ENCODE measurements at regions not wholly inside any gene's neighbourhood (a gene's known extent, or its start where the extent isn't known, plus 50 kb on each side); places are given as distances from the start of the nearest gene placed in this dataset.
A peak's percentile ranks its signal among the peaks of the same experiment; 100 is the strongest.

DNA sequence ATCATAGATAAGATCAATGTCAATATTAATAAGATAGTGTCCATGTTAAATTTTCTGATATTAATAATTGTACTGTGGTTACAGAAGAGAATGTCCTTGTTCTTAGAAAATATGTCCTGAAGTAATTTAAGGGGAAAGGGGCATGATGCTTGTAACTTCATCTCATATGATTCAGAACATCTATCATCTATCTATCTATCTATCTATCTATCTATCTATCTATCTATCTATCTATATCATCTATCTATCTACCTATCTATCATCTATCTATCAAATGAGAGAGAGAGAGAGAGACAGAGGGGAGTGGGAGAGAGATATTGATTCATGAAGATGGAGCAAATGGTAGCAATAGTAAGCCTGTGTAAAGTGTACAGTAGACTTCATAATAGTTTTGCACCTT, 124.8 kb upstream of the FAT1 start:
- TF ChIP-seq Cebpa-rat (IDR thresholded peaks at IDR 0.05): no peak
- H4K20me1 ChIP-seq: no peaks in the 10 kb centered on the region
- no peaks in the 10 kb centered on the region for H3K36me3 ChIP-seq
- no peak overlapping the region for H3K4me2 ChIP-seq
- no peak overlapping the region for H3K9ac ChIP-seq
- H3K4me1 ChIP-seq: peaks cover 24 to 60% (median 26%) of the 10 kb centered on the region in 10 experiments
- H3K27me3 ChIP-seq: no peaks in the 10 kb centered on the region
- H3K27ac ChIP-seq: no peak overlapping the region
- no peak overlapping the region for H3K4me3 ChIP-seq
- peaks cover 0 to 25% (median 21%) of the 10 kb centered on the region in 11 experiments; a peak in 19 of 22 replicates for H3K9me3 ChIP-seq (replicated peaks in 1 of 11)

DNA sequence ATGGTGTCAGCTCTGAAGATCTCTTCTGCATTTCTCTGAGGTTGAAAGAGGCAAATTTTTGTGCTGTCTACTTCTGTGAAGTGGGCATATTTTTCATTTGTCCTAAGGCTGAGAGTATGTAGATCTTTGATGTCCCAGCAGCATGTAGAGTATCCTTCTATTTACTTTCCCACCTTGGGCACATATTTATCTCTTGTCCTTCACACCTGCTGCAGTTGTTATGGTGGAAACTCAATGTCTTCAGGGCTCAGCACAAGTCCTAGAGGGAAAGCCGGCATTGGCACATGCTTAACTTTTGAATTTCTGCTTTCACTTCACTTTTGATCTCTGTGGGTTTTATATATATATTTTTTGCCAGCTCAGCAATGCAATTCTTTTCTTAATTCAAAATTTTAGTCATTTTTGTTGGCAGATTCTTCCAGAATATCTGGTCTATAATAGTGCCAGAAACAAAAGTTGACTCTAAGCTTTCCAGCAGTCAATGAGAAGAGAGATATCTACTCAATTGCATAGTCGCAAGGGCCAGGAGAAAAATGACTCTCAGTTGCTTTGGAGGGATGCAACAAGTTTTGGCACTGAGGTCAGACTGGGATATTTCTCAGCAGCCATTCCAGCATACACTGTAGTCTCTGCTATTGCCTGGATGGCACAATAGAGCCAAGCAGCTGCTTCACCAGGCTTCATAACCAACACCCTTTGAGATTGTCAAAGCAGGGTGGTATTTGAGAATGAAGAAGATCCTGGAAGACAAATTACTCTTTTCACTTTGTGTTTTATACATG, 127.8 kb upstream of the FAT1 start:
- Histone ChIP-seq H3K4me2 (peak overlapping the region in 1 of 11 experiments; percentile 52; a peak in 1 of 22 replicates), H3K27ac (no peak overlapping the region), H3K9ac (no peak overlapping the region), H4K20me1 (no peaks in the 10 kb centered on the region), H3K9me3 (replicated peaks in 1 of 11) (peaks cover 0 to 25% (median 21%) of the 10 kb centered on the region in 11 experiments; a peak in 19 of 22 replicates), H3K4me1 (peaks cover 0 to 31% (median 0%) of the 10 kb centered on the region in 10 experiments; a peak in 5 of 20 replicates), H3K4me3 (no peak overlapping the region), H3K36me3 (no peaks in the 10 kb centered on the region), H3K27me3 (no peaks in the 10 kb centered on the region)
- TF ChIP-seq Cebpa-rat (IDR thresholded peaks at IDR 0.05): no peak

DNA sequence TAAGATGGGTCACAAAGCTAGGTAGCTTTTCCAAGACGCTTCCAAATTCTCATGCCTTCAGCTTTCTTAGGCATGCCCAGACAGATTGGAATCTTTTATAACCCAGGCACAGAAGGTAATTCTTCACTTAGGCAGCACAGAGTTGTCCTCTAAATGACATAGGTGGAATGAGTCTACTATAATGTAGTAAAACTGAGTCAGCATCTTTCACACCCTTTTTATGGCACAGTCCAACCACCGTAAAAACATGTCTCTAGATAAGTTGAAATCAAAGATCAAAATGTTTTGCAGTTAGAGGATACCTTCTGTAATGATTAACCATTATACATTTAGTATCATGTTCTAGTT, 128.4 kb upstream of the FAT1 start:
- peak overlapping the region in 1 of 11 experiments; percentile 52; a peak in 1 of 22 replicates for H3K4me2 ChIP-seq
- H4K20me1 ChIP-seq: no peaks in the 10 kb centered on the region
- no peak for TF ChIP-seq Cebpa-rat (IDR thresholded peaks at IDR 0.05)
- peaks cover 0 to 25% (median 21%) of the 10 kb centered on the region in 11 experiments; a peak in 19 of 22 replicates for H3K9me3 ChIP-seq (replicated peaks in 1 of 11)
- H3K4me3 ChIP-seq: no peak overlapping the region
- H3K36me3 ChIP-seq: no peaks in the 10 kb centered on the region
- no peak overlapping the region for H3K27ac ChIP-seq
- H3K9ac ChIP-seq: no peak overlapping the region
- H3K4me1 ChIP-seq: peaks cover 0 to 26% (median 0%) of the 10 kb centered on the region in 10 experiments; a peak in 3 of 20 replicates
- H3K27me3 ChIP-seq: no peaks in the 10 kb centered on the region

DNA sequence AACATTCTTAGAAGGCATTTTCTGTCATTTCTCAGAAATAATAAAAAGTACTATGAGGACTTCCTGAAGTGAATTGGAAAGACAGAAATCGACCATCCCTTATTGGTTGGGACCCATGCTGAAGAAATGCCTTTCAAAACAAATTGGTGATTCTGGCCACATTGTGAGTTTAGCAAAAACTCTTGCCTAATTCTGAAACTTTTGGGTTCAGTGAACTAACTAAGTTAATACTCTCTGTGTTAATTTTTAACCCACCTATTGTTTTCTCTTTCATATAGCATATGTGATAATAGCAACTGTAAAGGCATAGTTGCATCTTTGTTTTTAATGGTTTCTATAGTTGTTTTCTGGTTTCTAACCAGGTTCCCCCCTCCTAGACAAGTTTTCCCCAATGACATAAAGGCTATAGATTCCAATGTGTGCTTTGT, 129.3 kb upstream of the FAT1 start:
- TF ChIP-seq Cebpa-rat (IDR thresholded peaks at IDR 0.05): no peak
- no peaks in the 10 kb centered on the region for H3K27me3 ChIP-seq
- no peaks in the 10 kb centered on the region for H4K20me1 ChIP-seq
- peaks cover 0 to 25% (median 21%) of the 10 kb centered on the region in 11 experiments; a peak in 19 of 22 replicates for H3K9me3 ChIP-seq (replicated peaks in 1 of 11)
- H3K36me3 ChIP-seq: no peaks in the 10 kb centered on the region
- no peak overlapping the region for H3K4me3 ChIP-seq
- no peak overlapping the region; a peak in 1 of 22 replicates for H3K27ac ChIP-seq
- H3K4me1 ChIP-seq: peaks cover 0 to 26% (median 0%) of the 10 kb centered on the region in 10 experiments; a peak in 3 of 20 replicates
- H3K9ac ChIP-seq: no peak overlapping the region
- peak overlapping the region in 1 of 11 experiments; percentile 44; a peak in 2 of 22 replicates for H3K4me2 ChIP-seq

DNA sequence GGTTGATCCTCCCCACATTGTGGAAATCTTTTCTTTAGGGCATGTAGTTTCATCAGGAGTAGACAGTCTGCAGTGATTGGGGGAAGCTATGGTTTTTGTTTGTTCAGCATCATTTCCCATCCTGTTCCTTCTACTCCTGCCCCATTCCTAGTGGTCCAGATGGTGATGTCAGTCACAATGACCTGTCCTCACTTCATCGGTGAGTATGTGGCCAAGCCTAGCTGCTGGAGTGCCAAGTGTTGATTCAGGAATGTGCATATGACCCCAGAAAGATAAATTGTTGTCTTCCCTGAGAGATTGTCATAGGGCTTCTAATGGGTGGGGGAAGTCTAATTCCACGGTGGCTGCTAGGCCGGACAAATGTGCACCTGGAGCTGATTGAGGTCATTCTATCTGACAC, 130.6 kb upstream of the FAT1 start:
- H3K36me3 ChIP-seq: no peaks in the 10 kb centered on the region
- H3K4me2 ChIP-seq: no peak overlapping the region
- no peak overlapping the region for H3K4me3 ChIP-seq
- no peak overlapping the region for H3K27ac ChIP-seq
- H3K4me1 ChIP-seq: peaks cover 0 to 26% (median 0%) of the 10 kb centered on the region in 10 experiments; a peak in 3 of 20 replicates
- no peaks in the 10 kb centered on the region for H4K20me1 ChIP-seq
- no peak for TF ChIP-seq Cebpa-rat (IDR thresholded peaks at IDR 0.05)
- H3K9ac ChIP-seq: no peak overlapping the region
- no peaks in the 10 kb centered on the region for H3K27me3 ChIP-seq
- peaks cover 2 to 27% (median 22%) of the 10 kb centered on the region in 11 experiments; a peak in 19 of 22 replicates for H3K9me3 ChIP-seq (replicated peaks in 1 of 11)

DNA sequence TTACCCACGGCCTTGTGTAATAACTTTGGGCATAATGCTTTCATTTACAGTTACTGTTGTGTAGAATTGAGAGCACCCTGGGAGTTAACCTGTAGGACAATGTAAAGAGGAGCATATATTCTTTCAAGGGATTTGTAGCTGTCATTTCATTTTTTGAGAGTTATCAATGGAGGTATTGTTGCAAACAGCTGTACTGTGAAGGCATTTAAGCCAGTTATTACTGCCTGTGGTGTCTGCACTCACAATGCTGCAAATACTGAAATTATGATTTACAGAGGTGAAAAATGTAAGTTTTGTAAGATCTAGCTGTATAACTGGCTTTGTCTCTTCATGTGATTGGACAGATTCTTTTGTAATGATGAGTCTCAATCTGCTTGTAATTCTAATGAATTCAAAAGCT, 131.5 kb upstream of the FAT1 start:
- Histone ChIP-seq H3K9ac (no peak overlapping the region), H3K4me2 (no peak overlapping the region), H4K20me1 (no peaks in the 10 kb centered on the region), H3K4me3 (no peak overlapping the region), H3K4me1 (peaks cover 0 to 26% (median 0%) of the 10 kb centered on the region in 10 experiments; a peak in 3 of 20 replicates), H3K9me3 (replicated peaks in 1 of 11) (peaks cover 5 to 27% (median 18%) of the 10 kb centered on the region in 11 experiments; a peak in 19 of 22 replicates), H3K36me3 (no peaks in the 10 kb centered on the region), H3K27ac (no peak overlapping the region), H3K27me3 (no peaks in the 10 kb centered on the region)
- TF ChIP-seq Cebpa-rat (IDR thresholded peaks at IDR 0.05): no peak

DNA sequence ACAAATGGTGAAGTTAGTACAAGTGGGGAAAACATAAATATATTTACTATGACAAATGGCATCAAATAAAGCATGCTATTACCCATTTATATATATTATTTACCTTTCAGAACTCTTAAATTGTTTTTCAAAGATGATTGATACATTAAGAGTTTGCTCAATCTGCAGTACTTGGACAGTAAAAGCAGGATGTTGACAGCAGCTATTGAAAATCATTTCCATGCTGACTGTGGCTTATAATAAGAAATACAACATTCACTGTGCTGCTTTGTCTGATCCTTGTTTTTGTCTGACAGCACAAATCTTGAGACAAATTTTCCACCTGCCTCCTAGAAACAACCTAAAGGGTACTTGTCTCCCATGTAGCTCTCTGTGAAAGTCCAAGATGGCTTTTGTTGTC, 134.1 kb upstream of the FAT1 start:
- TF ChIP-seq Cebpa-rat (IDR thresholded peaks at IDR 0.05): no peak
- no peaks in the 10 kb centered on the region for H3K36me3 ChIP-seq
- peaks cover 0 to 9% (median 0%) of the 10 kb centered on the region in 11 experiments; a peak in 4 of 22 replicates for H3K9me3 ChIP-seq (replicated peaks in 1 of 11)
- H4K20me1 ChIP-seq: no peaks in the 10 kb centered on the region
- no peak overlapping the region for H3K4me2 ChIP-seq
- peaks cover 0 to 8% (median 0%) of the 10 kb centered on the region in 10 experiments; a peak in 1 of 20 replicates for H3K4me1 ChIP-seq
- no peaks in the 10 kb centered on the region for H3K27me3 ChIP-seq
- H3K9ac ChIP-seq: no peak overlapping the region
- H3K4me3 ChIP-seq: no peak overlapping the region
- H3K27ac ChIP-seq: no peak overlapping the region

DNA sequence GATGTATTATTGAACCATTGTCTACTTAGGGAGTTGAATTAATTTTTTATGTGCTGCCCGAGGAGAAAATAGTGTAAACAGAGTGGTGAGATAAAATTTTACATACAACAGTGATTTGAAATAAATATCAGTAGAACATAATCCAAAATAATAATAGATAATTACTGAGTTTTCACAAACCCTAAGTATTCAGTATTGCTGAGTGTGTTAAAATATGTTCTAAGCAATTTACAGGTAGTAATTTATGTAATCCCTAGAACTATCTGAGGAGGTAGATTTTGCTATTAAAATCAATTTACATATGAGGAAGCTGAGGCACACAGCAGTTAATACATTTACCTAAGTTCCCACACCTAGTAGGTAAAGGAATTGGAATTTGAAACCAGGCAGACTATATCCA, 134.7 kb upstream of the FAT1 start:
- H3K9me3 ChIP-seq (replicated peaks in 1 of 11): peaks cover 0 to 9% (median 0%) of the 10 kb centered on the region in 11 experiments; a peak in 2 of 22 replicates
- no peak overlapping the region for H3K4me3 ChIP-seq
- no peak overlapping the region for H3K27ac ChIP-seq
- TF ChIP-seq Cebpa-rat (IDR thresholded peaks at IDR 0.05): no peak
- no peak overlapping the region for H3K4me2 ChIP-seq
- peaks cover 0 to 3% (median 0%) of the 10 kb centered on the region in 10 experiments; a peak in 1 of 20 replicates for H3K4me1 ChIP-seq
- no peaks in the 10 kb centered on the region for H3K36me3 ChIP-seq
- H4K20me1 ChIP-seq: no peaks in the 10 kb centered on the region
- H3K27me3 ChIP-seq: no peaks in the 10 kb centered on the region
- H3K9ac ChIP-seq: no peak overlapping the region

DNA sequence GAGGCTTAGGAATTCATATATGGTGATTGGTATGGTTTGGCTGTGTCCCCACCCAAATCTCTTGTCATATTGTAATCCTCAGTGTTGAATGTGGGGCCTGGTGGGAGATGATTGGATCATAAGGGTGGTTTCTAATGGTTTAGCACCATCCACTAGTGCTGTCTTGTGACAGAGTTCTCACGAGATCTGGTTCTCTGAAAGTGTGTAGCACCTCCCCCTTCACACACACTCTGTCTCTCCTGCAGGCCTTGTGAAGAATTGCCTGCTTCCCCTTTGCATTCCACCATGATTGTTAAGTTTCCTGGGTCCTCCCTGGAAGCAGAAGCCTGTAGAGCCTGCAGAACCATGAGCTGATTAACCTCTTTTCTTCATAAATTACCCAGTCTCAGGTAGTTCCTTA, 135.8 kb upstream of the FAT1 start:
- H3K36me3 ChIP-seq: no peaks in the 10 kb centered on the region
- no peaks in the 10 kb centered on the region for H3K27me3 ChIP-seq
- no peak overlapping the region for H3K4me2 ChIP-seq
- no peak overlapping the region for H3K9ac ChIP-seq
- H3K4me3 ChIP-seq: no peak overlapping the region
- H3K27ac ChIP-seq: no peak overlapping the region
- no peaks in the 10 kb centered on the region for H4K20me1 ChIP-seq
- H3K9me3 ChIP-seq (replicated peaks in 1 of 11): peaks cover 0 to 9% (median 0%) of the 10 kb centered on the region in 11 experiments; a peak in 2 of 22 replicates
- no peak for TF ChIP-seq Cebpa-rat (IDR thresholded peaks at IDR 0.05)
- H3K4me1 ChIP-seq: no peaks in the 10 kb centered on the region

Data from BLaER1 treated with 17β-estradiol and CSF1 and Interleukin-3, amounts not matched to agents 10 nM and 100 nM (cell line).